K562 (cell line): ENCODE measurements at regions not wholly inside any gene's neighbourhood (a gene's known extent, or its start where the extent isn't known, plus 50 kb on each side); places are given as distances from the start of the nearest gene placed in this dataset.

ENCODE experiments used
- ATAC-seq: fragments of 200-7000 bp; cut with Tn5 transposase; 3 replicates; pipeline ENCODE4 v1.9.1; 2020; ENCODE audit warnings: moderate library complexity
- BruUV-seq: library from RNA; stranded (reverse); fragments of 400-500 nt; replicated peaks from 2 replicates; lab custom pipeline; 2021; lab: Mats Ljungman, UMichigan
- CTCF ChIA-PET: fragments of 300-600 bp; formaldehyde crosslinking; extraction: SDS; loops from one replicate; lab custom pipeline; 2021; ENCODE audit warnings: low intra/inter-chr PET ratio; lab: Yijun Ruan, JAX
- POLR2A ChIA-PET: fragments of 300-600, 350-650 bp; sonication (Branson Sonifier 250); formaldehyde crosslinking; extraction: SDS; loops from one replicate; lab custom pipeline; 2021; ENCODE audit warnings: antibody characterized with exemption, inconsistent platforms; lab: Yijun Ruan, JAX
- DNase-seq, 4 experiments: peaks; one replicate each; pipeline versions ENCODE4 v3.0.0 to v3.0.0-alpha.2; 2011 to 2018; ENCODE audit warnings: low spot score in 3 of 4, mixed read lengths in 3 of 4; ENCODE audit errors: extremely low read depth in 1 of 4
- FAIRE-seq: peaks from 2 replicates; lab custom pipeline; 2011; peaks lifted over from hg19 to GRCh38; lab: Jason Lieb, UNC
- H2AFZ ChIP-seq: 2 replicates; pipeline ENCODE4 v1.6.0; 2011; ENCODE audit warnings: low read depth, low read length, control low read depth, inconsistent platforms
- H3K27ac ChIP-seq: fragments of 200-600 bp; 3 replicates; pipeline ENCODE4 v1.8.0; 2011; ENCODE audit warnings: low read depth, mild to moderate bottlenecking, control low read depth, inconsistent platforms, low read length, moderate library complexity, mixed read lengths; ENCODE audit errors: extremely low read depth
- H3K27me3 ChIP-seq, 2 experiments: fragments of 300-600 bp in 1 of 2; 2 replicates in 1 of 2; 3 replicates in 1 of 2; pipeline versions ENCODE4 v1.6.0 to v1.8.0; 2011; ENCODE audit warnings: inconsistent platforms in 2 of 2, low read length in 2 of 2, mild to moderate bottlenecking in 1 of 2, mixed read lengths in 1 of 2, moderate library complexity in 1 of 2; ENCODE audit not compliant: control insufficient read depth in 2 of 2, insufficient read depth in 2 of 2
- H3K36me3 ChIP-seq: fragments of 300-600 bp; 3 replicates; pipeline ENCODE4 v1.8.0; 2011; ENCODE audit warnings: mild to moderate bottlenecking, low read length, inconsistent platforms; ENCODE audit not compliant: control insufficient read depth, insufficient read depth
- H3K4me1 ChIP-seq, 2 experiments: fragments of 200-600 bp in 1 of 2; replicated peaks in 1 of 2; 2 replicates in 1 of 2; 3 replicates in 1 of 2; pipeline versions ENCODE4 v1.5.1 to v1.8.0; 2011; ENCODE audit warnings: inconsistent platforms in 2 of 2, low read length in 2 of 2, mild to moderate bottlenecking in 1 of 2, mixed read lengths in 1 of 2, moderate library complexity in 1 of 2; ENCODE audit not compliant: control insufficient read depth in 2 of 2, insufficient read depth in 2 of 2
- H3K4me2 ChIP-seq: 2 replicates; pipeline ENCODE4 v1.6.1; 2011; ENCODE audit warnings: low read length, control low read depth, inconsistent platforms, mixed read lengths; ENCODE audit not compliant: insufficient read depth
- H3K4me3 ChIP-seq: fragments of 200-600 bp; sonication (generic), shearing (Covaris generic); 2 replicates; pipeline ENCODE4 v1.5.1; 2016; ENCODE audit warnings: control low read depth, inconsistent platforms
- H3K79me2 ChIP-seq: fragments of 200-600 bp; 3 replicates; pipeline ENCODE4 v1.8.0; 2011; ENCODE audit warnings: low read length, inconsistent platforms; ENCODE audit not compliant: control insufficient read depth, insufficient read depth
- H3K9ac ChIP-seq, 2 experiments: 2 replicates each; pipeline versions ENCODE4 v1.6.0 to v1.6.1; 2011; ENCODE audit warnings: low read depth in 2 of 2, low read length in 2 of 2, control low read depth in 1 of 2, inconsistent platforms in 1 of 2, mild to moderate bottlenecking in 1 of 2, mixed read lengths in 1 of 2; ENCODE audit not compliant: insufficient read depth in 1 of 2
- H3K9me1 ChIP-seq: one replicate; pipeline ENCODE4 v1.6.0; 2011; ENCODE audit warnings: inconsistent platforms, mild to moderate bottlenecking, low read length, moderate library complexity; ENCODE audit not compliant: control insufficient read depth, insufficient read depth
- H3K9me3 ChIP-seq: replicated peaks from 2 replicates; pipeline ENCODE4 v1.5.1; 2011; ENCODE audit warnings: low read depth, low read length, inconsistent platforms; ENCODE audit not compliant: control insufficient read depth, insufficient read depth
- H4K20me1 ChIP-seq: replicated peaks from 2 replicates; pipeline ENCODE4 v1.6.1; 2011; ENCODE audit warnings: low read length, inconsistent platforms, mixed read lengths; ENCODE audit not compliant: control insufficient read depth, insufficient read depth
- CTBP1 ChIP-seq: fragments of 450-650 bp; IDR thresholded peaks from 2 replicates; pipeline ENCODE4 v1.6.1; 2016; ENCODE audit warnings: borderline replicate concordance
- ELF1 ChIP-seq: fragments of 200-800 bp; sonication (Bioruptor generic); IDR thresholded peaks from 2 replicates; pipeline ENCODE4 v1.6.1; 2016; ENCODE audit warnings: missing genetic modification characterization, missing compliant biosample characterization
- FOXJ2 ChIP-seq: fragments of 200-800 bp; sonication (Bioruptor generic); IDR thresholded peaks from 2 replicates; pipeline ENCODE4 v1.6.1; 2016; ENCODE audit warnings: missing genetic modification characterization, missing compliant biosample characterization
- GATAD2A ChIP-seq: fragments of 450-650 bp; IDR thresholded peaks from 2 replicates; pipeline ENCODE4 v1.6.1; 2017
- HNRNPK ChIP-seq: fragments of 200-400 bp; formaldehyde crosslinking; IDR thresholded peaks from one replicate; pipeline ENCODE4 v1.6.1; 2018; ENCODE audit warnings: mild to moderate bottlenecking, low read depth, low read length; ENCODE audit not compliant: poor library complexity, severe bottlenecking
- MBD1 ChIP-seq: fragments of 250-450 bp; sonication (Bioruptor Pico); IDR thresholded peaks from 2 replicates; pipeline ENCODE4 v1.8.0; 2022; ENCODE audit warnings: inconsistent platforms
- MEF2D ChIP-seq: conservative IDR thresholded peaks from 2 replicates; pipeline ENCODE4 v1.6.1; 2016; ENCODE audit warnings: low read depth, missing genetic modification characterization, missing compliant biosample characterization
- NRF1 ChIP-seq, 2 experiments: fragments of 450-650 bp; IDR thresholded peaks in 1 of 2; conservative IDR thresholded peaks in 1 of 2; 2 replicates each; pipeline ENCODE4 v1.6.1; 2014; ENCODE audit warnings: mild to moderate bottlenecking in 2 of 2
- RFX7 ChIP-seq: fragments of 250-450 bp; sonication (Bioruptor Pico); IDR thresholded peaks from 2 replicates; pipeline ENCODE4 v1.5.1; 2021; ENCODE audit warnings: mild to moderate bottlenecking
- SIX5 ChIP-seq, 2 experiments: IDR thresholded peaks; 2 replicates each; pipeline ENCODE4 v1.6.1; 2011; ENCODE audit warnings: low read length in 2 of 2, borderline replicate concordance in 1 of 2, low read depth in 1 of 2, mild to moderate bottlenecking in 1 of 2, moderate library complexity in 1 of 2; ENCODE audit not compliant: insufficient read depth in 1 of 2
- TAF15 ChIP-seq: fragments of 200-400 bp; formaldehyde crosslinking; IDR thresholded peaks from 2 replicates; pipeline ENCODE4 v1.6.1; 2017; ENCODE audit warnings: mild to moderate bottlenecking, low read depth, low read length, moderate library complexity
- TAL1 ChIP-seq: fragments of 450-650 bp; IDR thresholded peaks from 2 replicates; pipeline ENCODE4 v1.6.1; 2016; ENCODE audit warnings: mild to moderate bottlenecking
- TRIM28 ChIP-seq: fragments of 450-650 bp; IDR thresholded peaks from 2 replicates; pipeline ENCODE4 v1.6.1; 2017
- UBTF ChIP-seq, 2 experiments: IDR thresholded peaks; 2 replicates each; pipeline ENCODE4 v1.6.1; 2012; ENCODE audit warnings: improper control_type of control experiment in 2 of 2, low read depth in 2 of 2, low read length in 2 of 2, borderline replicate concordance in 1 of 2
- ZNF77 ChIP-seq: fragments of 250-450 bp; sonication (Bioruptor Pico); IDR thresholded peaks from 2 replicates; pipeline ENCODE4 v1.5.0; 2020
- ZNF830 ChIP-seq: fragments of 250-450 bp; sonication (Bioruptor Pico); IDR thresholded peaks from 2 replicates; pipeline ENCODE4 v1.5.0; 2021; ENCODE audit warnings: mild to moderate bottlenecking
- ZZZ3 ChIP-seq: fragments of 450-650 bp; IDR thresholded peaks from 2 replicates; pipeline ENCODE4 v1.6.1; 2016; ENCODE audit warnings: antibody characterized with exemption, mild to moderate bottlenecking, moderate library complexity
- WGBS: fragments of 100-300 bp; shearing (Covaris generic); methylation state at CpG from one replicate; pipeline ENCODE4 v1.1.6; 2016; ENCODE audit warnings: low coverage, mixed read lengths; ENCODE audit not compliant: insufficient coverage; ENCODE audit errors: missing lambda C conversion rate; 5-methylcytosine and 5-hydroxymethylcytosine counted together
- in situ Hi-C: fragments of 300-500 bp; cut with MboI; formaldehyde crosslinking; loops from 4 replicates; pipeline ENCODE4 v1.15.0; 2018; ENCODE audit warnings: inconsistent platforms, mixed read lengths
- intact Hi-C: fragments of 100-400 bp; cut with micrococcal nuclease; formaldehyde crosslinking; loops from 2 replicates; pipeline ENCODE4 v1.14.2; 2022
- TF ChIP-seq, protein P1 (sequence below): fragments of 450-650 bp; IDR thresholded peaks from one replicate; pipeline ENCODE4 v1.6.1; 2018; ENCODE audit warnings: mild to moderate bottlenecking, moderate library complexity; ENCODE audit not compliant: partially characterized antibody

- TF ChIP-seq ZNF830 (CRISPR knock-in tag) (no peak), TAF15 (no peak), TAL1 (no peak)
- TF ChIP-seq, protein P1, sequence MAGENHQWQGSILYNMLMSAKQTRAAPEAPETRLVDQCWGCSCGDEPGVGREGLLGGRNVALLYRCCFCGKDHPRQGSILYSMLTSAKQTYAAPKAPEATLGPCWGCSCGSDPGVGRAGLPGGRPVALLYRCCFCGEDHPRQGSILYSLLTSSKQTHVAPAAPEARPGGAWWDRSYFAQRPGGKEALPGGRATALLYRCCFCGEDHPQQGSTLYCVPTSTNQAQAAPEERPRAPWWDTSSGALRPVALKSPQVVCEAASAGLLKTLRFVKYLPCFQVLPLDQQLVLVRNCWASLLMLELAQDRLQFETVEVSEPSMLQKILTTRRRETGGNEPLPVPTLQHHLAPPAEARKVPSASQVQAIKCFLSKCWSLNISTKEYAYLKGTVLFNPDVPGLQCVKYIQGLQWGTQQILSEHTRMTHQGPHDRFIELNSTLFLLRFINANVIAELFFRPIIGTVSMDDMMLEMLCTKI = no peak
Observed at GRCh38 chr14:22252686-22253085, 336.3 kb downstream of the DAD1 start (continued).

GRCh38 chr14:22251090-22251489 lies 337.9 kb downstream of the DAD1 start:
- H2AFZ ChIP-seq = no peak overlapping the region
- no peaks in the 10 kb centered on the region for H3K9me1 ChIP-seq
- no peaks in the 10 kb centered on the region for H4K20me1 ChIP-seq
- in situ Hi-C loops = no loop called here
- ChIA-PET CTCF (no interaction called here), POLR2A (no interaction called here)
- H3K4me1 ChIP-seq = no peaks in the 10 kb centered on the region
- intact Hi-C loops = no loop called here
- no peaks in the 10 kb centered on the region for H3K27me3 ChIP-seq
- H3K9me3 ChIP-seq = no peaks in the 10 kb centered on the region
- H3K36me3 ChIP-seq = no peaks in the 10 kb centered on the region
- H3K27ac ChIP-seq = no peak overlapping the region
- no peaks in the 10 kb centered on the region for H3K79me2 ChIP-seq
- WGBS = 0% methylated on average over 1 of the region's 1 CpG
- H3K9ac ChIP-seq = no peak overlapping the region
- no peak for DNase-seq
- no peak for FAIRE-seq
- BruUV-seq = no TSS peak
- ATAC-seq = no peak
- no peak overlapping the region for H3K4me3 ChIP-seq
- no peak overlapping the region for H3K4me2 ChIP-seq
- TF ChIP-seq MBD1 (CRISPR knock-in tag) = no peak
- TF ChIP-seq GATAD2A = no peak
- no peak for TF ChIP-seq SIX5 (IDR thresholded peaks at IDR 0.05; ENCODE audit: borderline replicate concordance in 1 of 2, insufficient read depth in 1 of 2, low read depth in 1 of 2, low read length in 2 of 2)
- TF ChIP-seq MEF2D (tag) = no peak
- TF ChIP-seq NRF1 (conservative IDR thresholded peaks at IDR 0.05 in 1 of 2, IDR thresholded peaks at IDR 0.05 in 1 of 2) = no peak
- no peak for TF ChIP-seq TRIM28
- no peak for TF ChIP-seq HNRNPK
- TF ChIP-seq CTBP1 = no peak
- no peak for TF ChIP-seq FOXJ2 (tag)
- no peak for TF ChIP-seq ZZZ3
- no peak for TF ChIP-seq ELF1 (tag)
- TF ChIP-seq RFX7 = no peak
- TF ChIP-seq UBTF (IDR thresholded peaks at IDR 0.05; ENCODE audit: borderline replicate concordance in 1 of 2, low read depth in 2 of 2, low read length in 2 of 2) = no peak
- no peak for TF ChIP-seq ZNF77 (CRISPR knock-in tag)
